ENCODE measurements at regions not wholly inside any gene's neighbourhood (a gene's known extent, or its start where the extent isn't known, plus 50 kb on each side); places are given as distances from the start of the nearest gene placed in this dataset.

GRCh38 chr13:68998056-68998455, 1109.6 kb upstream of the ATXN8OS start:
- Histone ChIP-seq H2AFZ (ENCODE audit: low read depth) (no peak overlapping the region), H3K9me2 (no peaks in the 10 kb centered on the region), H3K79me2 (ENCODE audit: insufficient read depth) (no peaks in the 10 kb centered on the region), H3K4me1 (ENCODE audit: control insufficient read depth in 1 of 2, insufficient read depth in 2 of 2, low read depth in 1 of 2, low read length in 1 of 2) (no peaks in the 10 kb centered on the region; a peak in 1 of 4 replicates), H3F3A (replicated peaks; ENCODE audit: insufficient read depth) (no peaks in the 10 kb centered on the region), H3K4me2 (no peak overlapping the region), H3K9ac (no peak overlapping the region), H4K20me1 (ENCODE audit: insufficient read depth) (no peaks in the 10 kb centered on the region), H3K9me3 (no peaks in the 10 kb centered on the region), H3K4me3 (ENCODE audit: low read depth in 2 of 2, low read length in 1 of 2) (no peak overlapping the region), H3K36me3 (replicated peaks in 1 of 2; ENCODE audit: control insufficient read depth in 1 of 2, insufficient read depth in 2 of 2, low read length in 1 of 2) (no peaks in the 10 kb centered on the region), H3K27me3 (ENCODE audit: insufficient read depth) (no peaks in the 10 kb centered on the region), H3K27ac (ENCODE audit: low read depth in 2 of 2, low read length in 1 of 2) (no peak overlapping the region)
- WGBS (ENCODE audit: low lambda C conversion rate), result 51% methylated on average over 1 of the region's 1 CpG
- no peak for DNase-seq
- TF ChIP-seq ZBTB33 (IDR thresholded peaks at IDR 0.05; ENCODE audit: borderline replicate concordance, low read depth) (no peak), ELF1 (IDR thresholded peaks at IDR 0.05) (no peak), FOSL2 (IDR thresholded peaks at IDR 0.05; ENCODE audit: borderline replicate concordance, low read depth) (no peak), RCOR1 (IDR thresholded peaks at IDR 0.05; ENCODE audit: low read length) (no peak), RFX5 (IDR thresholded peaks at IDR 0.05; ENCODE audit: low read length) (no peak), NFIC (IDR thresholded peaks at IDR 0.05; ENCODE audit: borderline replicate concordance) (no peak), FOXJ3 (CRISPR knock-in tag; IDR thresholded peaks at IDR 0.05) (no peak), TEAD4 (IDR thresholded peaks at IDR 0.05; ENCODE audit: borderline replicate concordance, insufficient read depth) (no peak), JUND (IDR thresholded peaks at IDR 0.05) (no peak), EP300 (IDR thresholded peaks at IDR 0.05; ENCODE audit: borderline replicate concordance in 1 of 2, low read depth in 1 of 2, low read length in 1 of 2) (no peak), PBX3 (IDR thresholded peaks at IDR 0.05) (no peak), FOXM1 (IDR thresholded peaks at IDR 0.05; ENCODE audit: low read depth) (no peak), GATA2 (CRISPR knock-in tag; IDR thresholded peaks at IDR 0.05) (no peak), MAX (IDR thresholded peaks at IDR 0.05; ENCODE audit: low read depth) (no peak), CTCF (IDR thresholded peaks at IDR 0.05) (no peak), NRF1 (IDR thresholded peaks at IDR 0.05; ENCODE audit: low read depth, low read length) (no peak), USF1 (IDR thresholded peaks at IDR 0.05; ENCODE audit: borderline replicate concordance, low read depth) (no peak)
- ChIA-PET CTCF (no interaction called here), POLR2A (no interaction called here)

All from SK-N-SH (cell line).